Ishikawa (cell line): ENCODE measurements at regions not wholly inside any gene's neighbourhood (a gene's known extent, or its start where the extent isn't known, plus 50 kb on each side); places are given as distances from the start of the nearest gene placed in this dataset.

Experiments used
- CEBPB ChIP-seq: IDR thresholded peaks from 2 replicates; pipeline ENCODE4 v1.6.1; 2012
- CREB1 ChIP-seq: IDR thresholded peaks from 2 replicates; pipeline ENCODE4 v1.6.1; 2012; ENCODE audit warnings: low read depth
- EGR1 ChIP-seq: IDR thresholded peaks from 2 replicates; pipeline ENCODE4 v1.6.1; 2012
- EP300 ChIP-seq: IDR thresholded peaks from 2 replicates; pipeline ENCODE4 v1.6.1; 2012; ENCODE audit warnings: borderline replicate concordance
- FOXM1 ChIP-seq: IDR thresholded peaks from 2 replicates; pipeline ENCODE4 v1.6.1; 2012; ENCODE audit warnings: low read depth, borderline replicate concordance
- NFIC ChIP-seq: IDR thresholded peaks from 2 replicates; pipeline ENCODE4 v1.6.1; 2012
- RAD21 ChIP-seq: IDR thresholded peaks from 2 replicates; pipeline ENCODE4 v1.6.1; 2012; ENCODE audit warnings: low read depth
- TAF1 ChIP-seq: IDR thresholded peaks from 2 replicates; pipeline ENCODE4 v1.6.1; 2012; ENCODE audit warnings: low read depth, mild to moderate bottlenecking
- TCF12 ChIP-seq: IDR thresholded peaks from 2 replicates; pipeline ENCODE4 v1.6.1; 2012; ENCODE audit warnings: low read depth
- TEAD4 ChIP-seq: IDR thresholded peaks from 2 replicates; pipeline ENCODE4 v1.6.1; 2012
- YY1 ChIP-seq: IDR thresholded peaks from 2 replicates; pipeline ENCODE4 v1.6.1; 2012; ENCODE audit warnings: low read depth
- ZBTB7A ChIP-seq: IDR thresholded peaks from 2 replicates; pipeline ENCODE4 v1.6.1; 2012; ENCODE audit warnings: low read depth
- TF ChIP-seq, protein P1 (sequence below): IDR thresholded peaks from 2 replicates; pipeline ENCODE4 v1.6.1; 2012
- TF ChIP-seq, protein P2 (sequence below): IDR thresholded peaks from 2 replicates; pipeline ENCODE4 v1.6.1; 2012; ENCODE audit warnings: low read depth, mild to moderate bottlenecking
- TF ChIP-seq, protein P3 (sequence below): IDR thresholded peaks from 2 replicates; pipeline ENCODE4 v1.6.1; 2012

DNA sequence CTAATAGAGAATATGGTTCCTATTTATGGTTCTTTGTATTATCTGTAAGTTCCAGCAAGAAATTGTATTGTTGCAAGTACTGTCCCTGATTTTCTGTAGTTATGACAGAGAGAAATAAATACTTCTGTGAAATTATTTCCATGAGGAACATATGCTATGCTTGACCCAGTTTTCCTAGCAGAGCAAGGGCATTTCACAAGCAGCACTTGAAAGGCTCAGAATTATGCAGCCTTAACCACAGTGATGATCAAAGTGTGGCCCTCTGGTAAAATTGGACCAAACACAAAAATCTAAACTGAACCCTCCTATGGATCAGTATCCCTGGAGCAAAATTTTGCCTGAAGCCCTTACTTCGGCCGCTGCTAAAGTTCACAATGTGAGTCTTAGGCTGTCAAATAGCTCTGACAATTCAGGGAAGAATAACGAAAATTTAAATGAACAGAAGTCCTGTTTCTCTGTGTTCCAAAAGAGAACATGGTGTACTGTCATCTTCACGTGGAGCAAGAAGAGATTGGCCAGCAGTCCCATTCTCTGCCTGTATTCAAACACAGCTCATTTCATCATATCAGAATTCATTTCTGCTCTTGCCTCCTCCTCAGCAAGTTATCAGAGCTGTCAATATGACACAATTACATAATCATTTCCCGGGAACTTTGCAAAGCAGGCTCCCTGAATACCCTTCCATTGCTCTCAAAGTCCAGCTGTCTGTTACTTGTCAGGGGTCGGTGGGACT lies 471.9 kb downstream of the RPS29 start:
- TF ChIP-seq RAD21 (no peak), CEBPB (no peak), ZBTB7A (no peak), FOXM1 (no peak), YY1 (no peak), TAF1 (no peak), TCF12 (no peak)
- TF ChIP-seq, protein P1, sequence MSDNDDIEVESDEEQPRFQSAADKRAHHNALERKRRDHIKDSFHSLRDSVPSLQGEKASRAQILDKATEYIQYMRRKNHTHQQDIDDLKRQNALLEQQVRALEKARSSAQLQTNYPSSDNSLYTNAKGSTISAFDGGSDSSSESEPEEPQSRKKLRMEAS: no peak
- TF ChIP-seq, protein P2, sequence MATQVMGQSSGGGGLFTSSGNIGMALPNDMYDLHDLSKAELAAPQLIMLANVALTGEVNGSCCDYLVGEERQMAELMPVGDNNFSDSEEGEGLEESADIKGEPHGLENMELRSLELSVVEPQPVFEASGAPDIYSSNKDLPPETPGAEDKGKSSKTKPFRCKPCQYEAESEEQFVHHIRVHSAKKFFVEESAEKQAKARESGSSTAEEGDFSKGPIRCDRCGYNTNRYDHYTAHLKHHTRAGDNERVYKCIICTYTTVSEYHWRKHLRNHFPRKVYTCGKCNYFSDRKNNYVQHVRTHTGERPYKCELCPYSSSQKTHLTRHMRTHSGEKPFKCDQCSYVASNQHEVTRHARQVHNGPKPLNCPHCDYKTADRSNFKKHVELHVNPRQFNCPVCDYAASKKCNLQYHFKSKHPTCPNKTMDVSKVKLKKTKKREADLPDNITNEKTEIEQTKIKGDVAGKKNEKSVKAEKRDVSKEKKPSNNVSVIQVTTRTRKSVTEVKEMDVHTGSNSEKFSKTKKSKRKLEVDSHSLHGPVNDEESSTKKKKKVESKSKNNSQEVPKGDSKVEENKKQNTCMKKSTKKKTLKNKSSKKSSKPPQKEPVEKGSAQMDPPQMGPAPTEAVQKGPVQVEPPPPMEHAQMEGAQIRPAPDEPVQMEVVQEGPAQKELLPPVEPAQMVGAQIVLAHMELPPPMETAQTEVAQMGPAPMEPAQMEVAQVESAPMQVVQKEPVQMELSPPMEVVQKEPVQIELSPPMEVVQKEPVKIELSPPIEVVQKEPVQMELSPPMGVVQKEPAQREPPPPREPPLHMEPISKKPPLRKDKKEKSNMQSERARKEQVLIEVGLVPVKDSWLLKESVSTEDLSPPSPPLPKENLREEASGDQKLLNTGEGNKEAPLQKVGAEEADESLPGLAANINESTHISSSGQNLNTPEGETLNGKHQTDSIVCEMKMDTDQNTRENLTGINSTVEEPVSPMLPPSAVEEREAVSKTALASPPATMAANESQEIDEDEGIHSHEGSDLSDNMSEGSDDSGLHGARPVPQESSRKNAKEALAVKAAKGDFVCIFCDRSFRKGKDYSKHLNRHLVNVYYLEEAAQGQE: no peak

DNA sequence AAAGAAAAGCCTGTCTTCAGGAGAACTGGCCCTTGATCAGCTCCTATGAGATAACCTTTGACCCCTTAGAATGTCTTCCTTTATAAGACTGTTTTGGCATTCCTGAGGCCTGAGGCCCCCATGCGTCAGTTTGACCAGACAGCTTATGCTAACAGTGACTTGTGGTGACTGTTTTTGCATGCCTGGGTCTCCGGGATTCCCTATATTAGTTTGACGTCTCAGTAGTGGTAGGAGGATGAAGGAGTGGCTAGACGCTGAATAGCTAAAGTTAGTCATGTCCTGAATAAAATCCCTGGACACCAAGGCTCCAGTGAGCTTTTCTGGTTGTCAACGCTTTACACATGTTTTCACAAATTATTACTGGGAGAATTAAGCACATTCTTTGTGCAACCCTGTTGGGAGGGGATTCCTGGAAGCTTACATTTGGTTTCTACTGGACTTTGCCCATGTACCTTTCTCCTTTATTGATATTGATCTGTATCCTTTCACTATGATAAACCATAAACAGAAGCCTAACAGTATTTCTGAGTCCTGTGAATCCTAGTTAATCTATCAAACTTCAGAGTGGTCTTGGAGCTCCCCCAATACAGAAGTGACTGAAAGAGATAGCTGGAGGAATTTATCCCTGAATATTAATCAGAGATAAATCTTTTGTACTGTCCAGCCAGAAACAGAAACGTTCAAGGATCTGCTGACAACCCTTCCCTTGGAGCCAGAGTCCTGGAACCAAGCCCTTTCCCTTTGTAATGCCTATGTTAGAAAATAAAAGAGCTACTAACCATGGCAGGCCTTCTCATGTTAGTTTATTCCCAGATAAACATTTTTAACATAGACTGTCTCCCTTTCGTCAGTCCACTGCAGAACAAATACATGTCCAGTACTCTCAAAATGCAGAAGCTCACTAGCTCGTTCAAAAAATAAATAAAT lies 479.2 kb downstream of the RPS29 start:
- TF ChIP-seq, protein P2: no peak
- TF ChIP-seq NFIC (no peak), RAD21 (no peak), YY1 (no peak), CEBPB (no peak), TEAD4 (no peak), ZBTB7A (no peak), EP300 (no peak), TAF1 (no peak), EGR1 (no peak), TCF12 (no peak), FOXM1 (no peak), CREB1 (no peak)
- TF ChIP-seq, protein P1: no peak
- TF ChIP-seq, protein P3, sequence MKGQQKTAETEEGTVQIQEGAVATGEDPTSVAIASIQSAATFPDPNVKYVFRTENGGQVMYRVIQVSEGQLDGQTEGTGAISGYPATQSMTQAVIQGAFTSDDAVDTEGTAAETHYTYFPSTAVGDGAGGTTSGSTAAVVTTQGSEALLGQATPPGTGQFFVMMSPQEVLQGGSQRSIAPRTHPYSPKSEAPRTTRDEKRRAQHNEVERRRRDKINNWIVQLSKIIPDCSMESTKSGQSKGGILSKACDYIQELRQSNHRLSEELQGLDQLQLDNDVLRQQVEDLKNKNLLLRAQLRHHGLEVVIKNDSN: no peak

DNA sequence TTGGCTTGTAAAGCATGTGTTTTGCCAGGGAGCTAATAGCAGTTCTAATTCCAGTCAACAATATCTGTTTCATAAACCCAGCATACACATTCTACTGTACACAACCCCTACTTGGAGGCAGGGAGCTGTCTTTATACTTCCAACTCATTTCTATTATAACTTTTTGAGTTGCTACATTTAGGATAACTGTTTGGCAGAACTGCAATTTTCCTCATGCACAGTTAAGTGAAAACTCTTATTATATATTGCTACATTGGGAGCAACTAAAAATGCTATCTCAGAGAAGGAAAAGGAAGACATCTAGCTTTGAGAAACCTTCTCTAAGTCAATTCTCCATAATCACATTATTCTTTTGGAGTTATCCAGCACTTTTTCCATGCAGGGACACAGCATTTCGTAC lies 480.2 kb downstream of the RPS29 start:
- TF ChIP-seq NFIC (no peak), FOXM1 (no peak), CREB1 (no peak), CEBPB (no peak), ZBTB7A (no peak), TAF1 (no peak), EP300 (no peak), RAD21 (no peak), EGR1 (no peak), TEAD4 (no peak), TCF12 (no peak), YY1 (no peak)
- TF ChIP-seq, protein P3: no peak
- TF ChIP-seq, protein P1: no peak
- TF ChIP-seq, protein P2: no peak
